ENCODE measurements at regions not wholly inside any gene's neighbourhood (a gene's known extent, or its start where the extent isn't known, plus 50 kb on each side); places are given as distances from the start of the nearest gene placed in this dataset.

DNA sequence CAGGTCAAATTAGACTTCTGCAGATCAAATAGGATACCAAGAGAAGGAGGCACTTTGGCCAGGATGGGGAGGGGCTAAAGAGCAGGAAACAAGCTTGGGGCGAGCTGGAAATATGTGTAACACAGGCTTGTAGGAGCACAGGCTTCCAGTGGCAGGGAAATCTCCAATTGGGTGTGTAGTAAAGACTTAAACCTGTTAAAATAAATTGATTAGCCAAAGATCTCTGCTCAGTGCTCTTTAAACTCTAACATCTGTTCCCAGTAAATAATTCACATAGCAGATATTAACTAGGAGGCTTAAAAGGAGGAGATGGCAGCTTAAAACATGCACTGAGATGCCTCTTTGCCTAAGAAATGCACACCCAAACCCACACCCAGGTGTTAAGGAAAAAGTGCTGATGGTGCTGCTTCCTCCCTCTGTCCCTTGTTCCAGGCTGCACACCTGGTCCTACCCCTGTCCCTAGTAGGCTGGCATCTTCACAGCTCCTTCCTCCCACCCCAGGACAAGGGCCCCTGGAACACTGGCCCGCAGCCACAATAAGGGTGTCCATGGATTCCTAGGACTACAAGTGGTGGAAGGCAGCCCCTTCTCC is 93.5 kb upstream of the MLN start:
- no peak for TF ChIP-seq CTCF (IDR thresholded peaks at IDR 0.05)
- no peak for TF ChIP-seq POLR2A (IDR thresholded peaks at IDR 0.05)

Data from lower leg skin (tissue), 3 donors.